ENCODE measurements at regions not wholly inside any gene's neighbourhood (a gene's known extent, or its start where the extent isn't known, plus 50 kb on each side); places are given as distances from the start of the nearest gene placed in this dataset.

DNA sequence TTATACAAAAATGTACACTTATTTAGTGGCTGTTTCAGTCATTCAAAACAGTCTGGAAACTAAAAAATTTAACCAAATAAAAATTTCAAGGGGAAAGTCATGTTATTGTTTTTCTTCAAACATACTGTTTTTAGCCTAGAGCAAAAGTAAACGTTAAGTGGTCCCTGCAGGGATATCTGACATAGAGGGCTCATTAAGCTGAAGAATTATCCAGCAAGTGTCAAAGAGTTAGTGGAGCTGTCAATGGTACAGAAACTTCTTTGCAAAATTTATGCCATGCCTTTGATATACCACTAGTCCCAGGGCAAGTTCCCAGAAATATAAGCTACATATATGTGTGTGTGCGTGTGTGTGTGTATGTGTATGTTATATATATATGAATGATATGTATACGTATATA is 894.2 kb downstream of the KCNJ2 start:
- Histone ChIP-seq H3K4me1 (ENCODE audit: insufficient read depth, low read length, poor library complexity, severe bottlenecking) (no peaks in the 10 kb centered on the region), H3K27me3 (ENCODE audit: insufficient read depth, low read length, poor library complexity, severe bottlenecking) (no peaks in the 10 kb centered on the region), H4K20me1 (ENCODE audit: insufficient read depth, low read length, poor library complexity, severe bottlenecking) (no peaks in the 10 kb centered on the region), H3K4me3 (ENCODE audit: low read length, poor library complexity, severe bottlenecking) (no peak overlapping the region), H2AFZ (ENCODE audit: low read length) (no peak overlapping the region), H3K36me3 (ENCODE audit: insufficient read depth, low read length) (no peaks in the 10 kb centered on the region), H3K9ac (ENCODE audit: low read depth, low read length, poor library complexity, severe bottlenecking) (no peak overlapping the region), H3K9me2 (replicated peaks; ENCODE audit: low read depth, low read length) (no peaks in the 10 kb centered on the region), H3K9me3 (ENCODE audit: insufficient read depth, low read depth, low read length) (no peaks in the 10 kb centered on the region), H3K4me2 (ENCODE audit: low read depth, low read length, poor library complexity, severe bottlenecking) (no peak overlapping the region), H3K79me2 (ENCODE audit: insufficient read depth, low read length) (no peaks in the 10 kb centered on the region), H3F3A (ENCODE audit: low read depth) (no peaks in the 10 kb centered on the region)
- TF ChIP-seq, protein P1, sequence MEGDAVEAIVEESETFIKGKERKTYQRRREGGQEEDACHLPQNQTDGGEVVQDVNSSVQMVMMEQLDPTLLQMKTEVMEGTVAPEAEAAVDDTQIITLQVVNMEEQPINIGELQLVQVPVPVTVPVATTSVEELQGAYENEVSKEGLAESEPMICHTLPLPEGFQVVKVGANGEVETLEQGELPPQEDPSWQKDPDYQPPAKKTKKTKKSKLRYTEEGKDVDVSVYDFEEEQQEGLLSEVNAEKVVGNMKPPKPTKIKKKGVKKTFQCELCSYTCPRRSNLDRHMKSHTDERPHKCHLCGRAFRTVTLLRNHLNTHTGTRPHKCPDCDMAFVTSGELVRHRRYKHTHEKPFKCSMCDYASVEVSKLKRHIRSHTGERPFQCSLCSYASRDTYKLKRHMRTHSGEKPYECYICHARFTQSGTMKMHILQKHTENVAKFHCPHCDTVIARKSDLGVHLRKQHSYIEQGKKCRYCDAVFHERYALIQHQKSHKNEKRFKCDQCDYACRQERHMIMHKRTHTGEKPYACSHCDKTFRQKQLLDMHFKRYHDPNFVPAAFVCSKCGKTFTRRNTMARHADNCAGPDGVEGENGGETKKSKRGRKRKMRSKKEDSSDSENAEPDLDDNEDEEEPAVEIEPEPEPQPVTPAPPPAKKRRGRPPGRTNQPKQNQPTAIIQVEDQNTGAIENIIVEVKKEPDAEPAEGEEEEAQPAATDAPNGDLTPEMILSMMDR (conservative IDR thresholded peaks at IDR 0.05; ENCODE audit: low read length): no peak
- TF ChIP-seq EZH2phosphoT487 (IDR thresholded peaks at IDR 0.05; ENCODE audit: borderline replicate concordance): no peak

DNA sequence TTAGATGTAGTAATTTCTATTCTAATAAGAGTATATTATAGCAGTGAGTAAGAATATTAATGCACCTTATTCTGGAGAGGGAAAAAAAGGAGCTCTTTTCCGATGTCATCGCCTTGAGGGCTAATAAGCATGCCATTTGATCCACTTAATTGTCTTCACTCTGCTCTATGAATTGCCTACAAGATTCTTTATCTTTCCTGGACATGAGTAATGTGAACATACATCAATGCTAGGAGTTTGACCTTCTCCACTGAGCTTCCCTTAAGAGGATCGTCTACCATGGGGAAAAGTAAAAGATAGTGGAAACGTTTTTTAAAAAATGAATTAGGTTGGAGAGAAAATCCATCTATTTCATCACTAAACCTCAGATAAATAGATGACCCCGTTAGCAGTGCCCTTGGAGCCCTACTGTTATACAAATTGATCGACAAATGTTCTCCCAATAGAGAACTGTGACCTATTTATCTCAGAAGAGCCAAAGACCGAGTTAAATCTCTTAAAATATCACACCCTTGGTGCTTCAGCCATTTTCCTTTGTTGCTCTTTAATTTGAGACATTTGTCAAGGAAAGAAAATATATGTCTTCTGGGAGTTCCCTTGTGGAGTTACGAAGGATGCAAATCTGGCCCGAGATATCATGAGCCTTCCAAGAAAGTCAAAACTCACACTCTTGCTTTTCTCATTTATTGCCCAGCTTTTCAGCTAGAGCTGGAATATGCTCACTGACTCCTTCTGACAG is 898.5 kb downstream of the KCNJ2 start:
- Histone ChIP-seq H3F3A (ENCODE audit: low read depth) (no peaks in the 10 kb centered on the region), H3K9me3 (ENCODE audit: insufficient read depth, low read depth, low read length) (no peaks in the 10 kb centered on the region), H2AFZ (ENCODE audit: low read length) (no peak overlapping the region), H3K9me2 (replicated peaks; ENCODE audit: low read depth, low read length) (no peaks in the 10 kb centered on the region), H3K4me3 (ENCODE audit: low read length, poor library complexity, severe bottlenecking) (no peak overlapping the region), H3K9ac (ENCODE audit: low read depth, low read length, poor library complexity, severe bottlenecking) (no peak overlapping the region), H3K4me2 (ENCODE audit: low read depth, low read length, poor library complexity, severe bottlenecking) (no peak overlapping the region), H3K27me3 (ENCODE audit: insufficient read depth, low read length, poor library complexity, severe bottlenecking) (no peaks in the 10 kb centered on the region), H3K4me1 (ENCODE audit: insufficient read depth, low read length, poor library complexity, severe bottlenecking) (no peaks in the 10 kb centered on the region), H3K36me3 (ENCODE audit: insufficient read depth, low read length) (no peaks in the 10 kb centered on the region), H3K79me2 (ENCODE audit: insufficient read depth, low read length) (no peaks in the 10 kb centered on the region), H4K20me1 (ENCODE audit: insufficient read depth, low read length, poor library complexity, severe bottlenecking) (no peaks in the 10 kb centered on the region)
- TF ChIP-seq, protein P1 (conservative IDR thresholded peaks at IDR 0.05; ENCODE audit: low read length): no peak
- TF ChIP-seq EZH2phosphoT487 (IDR thresholded peaks at IDR 0.05; ENCODE audit: borderline replicate concordance): no peak

DNA sequence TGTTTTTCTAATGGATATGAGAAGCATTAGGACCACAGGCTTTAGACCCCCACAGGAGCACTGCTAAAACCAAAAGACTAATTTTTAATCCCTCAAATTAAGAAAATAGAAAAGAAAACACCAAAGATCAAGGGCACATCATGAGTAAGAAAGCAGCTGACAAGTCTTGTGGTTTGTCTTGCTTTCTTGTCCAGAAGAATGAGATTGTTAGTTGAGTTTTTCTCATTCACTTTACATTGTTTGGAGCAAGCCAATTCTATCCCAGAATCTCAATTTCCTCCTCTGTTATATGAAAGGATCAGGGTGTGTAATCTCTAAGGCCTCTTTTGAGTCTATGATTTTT is 899.0 kb downstream of the KCNJ2 start:
- Histone ChIP-seq H3K4me2 (ENCODE audit: low read depth, low read length, poor library complexity, severe bottlenecking) (no peak overlapping the region), H3F3A (ENCODE audit: low read depth) (no peaks in the 10 kb centered on the region), H3K4me1 (ENCODE audit: insufficient read depth, low read length, poor library complexity, severe bottlenecking) (no peaks in the 10 kb centered on the region), H3K79me2 (ENCODE audit: insufficient read depth, low read length) (no peaks in the 10 kb centered on the region), H3K9me3 (ENCODE audit: insufficient read depth, low read depth, low read length) (no peaks in the 10 kb centered on the region), H3K36me3 (ENCODE audit: insufficient read depth, low read length) (no peaks in the 10 kb centered on the region), H3K9ac (ENCODE audit: low read depth, low read length, poor library complexity, severe bottlenecking) (no peak overlapping the region), H2AFZ (ENCODE audit: low read length) (no peak overlapping the region), H3K9me2 (replicated peaks; ENCODE audit: low read depth, low read length) (no peaks in the 10 kb centered on the region), H4K20me1 (ENCODE audit: insufficient read depth, low read length, poor library complexity, severe bottlenecking) (no peaks in the 10 kb centered on the region), H3K27me3 (ENCODE audit: insufficient read depth, low read length, poor library complexity, severe bottlenecking) (no peaks in the 10 kb centered on the region), H3K4me3 (ENCODE audit: low read length, poor library complexity, severe bottlenecking) (no peak overlapping the region)
- TF ChIP-seq, protein P1 (conservative IDR thresholded peaks at IDR 0.05; ENCODE audit: low read length): no peak
- no peak for TF ChIP-seq EZH2phosphoT487 (IDR thresholded peaks at IDR 0.05; ENCODE audit: borderline replicate concordance)

Data from Loucy (cell line).